Neutrophil (primary cell): ENCODE measurements at regions not wholly inside any gene's neighbourhood (a gene's known extent, or its start where the extent isn't known, plus 50 kb on each side); places are given as distances from the start of the nearest gene placed in this dataset.

Experiments
- H3K27ac ChIP-seq: fragments of 200-600 bp; sonication (generic); 2 replicates; pipeline ENCODE4 v1.5.1; 2016; ENCODE audit warnings: mild to moderate bottlenecking, moderate library complexity
- H3K27me3 ChIP-seq: fragments of 200-600 bp; sonication (generic); 2 replicates; pipeline ENCODE4 v1.6.0; 2016; ENCODE audit warnings: mild to moderate bottlenecking
- H3K36me3 ChIP-seq: fragments of 200-600 bp; sonication (generic); 2 replicates; pipeline ENCODE4 v1.5.1; 2017
- H3K4me1 ChIP-seq, 2 experiments: fragments of 200-600 bp in 1 of 2; sonication (generic) in 1 of 2; 1 replicate in 1 of 2; 2 replicates in 1 of 2; pipeline versions ENCODE4 v1.5.1 to v1.6.1; 2013 to 2016; ENCODE audit warnings: low read depth in 1 of 2, low read length in 1 of 2, mild to moderate bottlenecking in 1 of 2, moderate library complexity in 1 of 2; ENCODE audit not compliant: control insufficient read depth in 1 of 2, insufficient read depth in 1 of 2
- H3K4me3 ChIP-seq, 2 experiments: fragments of 200-600 bp in 1 of 2; sonication (generic) in 1 of 2; 1 replicate in 1 of 2; 2 replicates in 1 of 2; pipeline ENCODE4 v1.5.1; 2013 to 2016; ENCODE audit warnings: low read depth in 1 of 2, low read length in 1 of 2, mild to moderate bottlenecking in 1 of 2, moderate library complexity in 1 of 2
- H3K9me3 ChIP-seq: fragments of 200-600 bp; sonication (generic); 2 replicates; pipeline ENCODE4 v1.5.1; 2016
- CTCF ChIP-seq: fragments of 200-600 bp; sonication (generic); IDR thresholded peaks from 2 replicates; pipeline ENCODE4 v1.5.1; 2016; ENCODE audit warnings: antibody characterized with exemption

- TF ChIP-seq CTCF, result no peak
- Histone ChIP-seq H3K4me1 (no peaks in the 10 kb centered on the region), H3K9me3 (no peaks in the 10 kb centered on the region), H3K27me3 (peaks cover 8% of the 10 kb centered on the region), H3K36me3 (no peaks in the 10 kb centered on the region), H3K4me3 (no peak overlapping the region), H3K27ac (no peak overlapping the region)
These were observed 85.0 kb upstream of the ARHGEF7 start for GRCh38 chr13:111029957-111030609.

- H3K36me3 ChIP-seq, result no peaks in the 10 kb centered on the region
- no peak overlapping the region for H3K4me3 ChIP-seq
- no peaks in the 10 kb centered on the region for H3K9me3 ChIP-seq
- H3K27ac ChIP-seq, result no peak overlapping the region
- no peaks in the 10 kb centered on the region for H3K4me1 ChIP-seq
- no peaks in the 10 kb centered on the region for H3K27me3 ChIP-seq
- no peak for TF ChIP-seq CTCF
These were observed 87.4 kb upstream of the ARHGEF7 start for GRCh38 chr13:111027458-111028439.

- no peaks in the 10 kb centered on the region for H3K4me1 ChIP-seq
- H3K27ac ChIP-seq, result no peak overlapping the region
- no peaks in the 10 kb centered on the region for H3K27me3 ChIP-seq
- H3K36me3 ChIP-seq, result no peaks in the 10 kb centered on the region
- no peak overlapping the region for H3K4me3 ChIP-seq
- peaks cover 4% of the 10 kb centered on the region for H3K9me3 ChIP-seq
- TF ChIP-seq CTCF, result no peak
These were observed 89.8 kb upstream of the ARHGEF7 start for GRCh38 chr13:111025310-111025709.

GRCh38 chr13:111022886-111023285 lies 92.2 kb upstream of the ARHGEF7 start:
- no peaks in the 10 kb centered on the region for H3K27me3 ChIP-seq
- H3K4me3 ChIP-seq, result no peak overlapping the region

GRCh38 chr13:111022241-111022640 lies 92.9 kb upstream of the ARHGEF7 start:
- no peak overlapping the region for H3K27ac ChIP-seq
- H3K9me3 ChIP-seq, result peaks cover 9% of the 10 kb centered on the region
- H3K4me3 ChIP-seq, result no peak overlapping the region
- TF ChIP-seq CTCF, result no peak
- no peaks in the 10 kb centered on the region for H3K27me3 ChIP-seq
- H3K4me1 ChIP-seq, result no peaks in the 10 kb centered on the region
- no peaks in the 10 kb centered on the region for H3K36me3 ChIP-seq

More at GRCh38 chr13:111022886-111023285, 92.2 kb upstream of the ARHGEF7 start:
- no peaks in the 10 kb centered on the region for H3K36me3 ChIP-seq
- no peak overlapping the region for H3K27ac ChIP-seq
- H3K9me3 ChIP-seq, result peaks cover 9% of the 10 kb centered on the region
- no peak for TF ChIP-seq CTCF
- H3K4me1 ChIP-seq, result no peaks in the 10 kb centered on the region
